Neural cell (in vitro differentiated cells): ENCODE measurements at regions not wholly inside any gene's neighbourhood (a gene's known extent, or its start where the extent isn't known, plus 50 kb on each side); places are given as distances from the start of the nearest gene placed in this dataset.

Source experiments
- EP300 ChIP-seq: fragments of 450-650 bp; conservative IDR thresholded peaks from 2 replicates; pipeline ENCODE4 v1.6.1; 2014; ENCODE audit warnings: antibody characterized with exemption, mild to moderate bottlenecking, moderate library complexity; ENCODE audit not compliant: poor library complexity, severe bottlenecking
- EZH2 ChIP-seq: fragments of 200-600, 300-800 bp; shearing (Covaris generic), sonication (generic); IDR thresholded peaks from 2 replicates; pipeline ENCODE4 v1.6.1; 2014; ENCODE audit warnings: antibody characterized with exemption, low read length, borderline replicate concordance, mild to moderate bottlenecking; ENCODE audit not compliant: insufficient read depth, poor library complexity, severe bottlenecking
- RAD21 ChIP-seq: fragments of 450-650 bp; conservative IDR thresholded peaks from 2 replicates; pipeline ENCODE4 v1.6.1; 2014; ENCODE audit warnings: antibody characterized with exemption, mild to moderate bottlenecking, moderate library complexity
- TAF1 ChIP-seq: IDR thresholded peaks from 2 replicates; pipeline ENCODE4 v1.6.1; 2012; ENCODE audit warnings: low read depth

DNA sequence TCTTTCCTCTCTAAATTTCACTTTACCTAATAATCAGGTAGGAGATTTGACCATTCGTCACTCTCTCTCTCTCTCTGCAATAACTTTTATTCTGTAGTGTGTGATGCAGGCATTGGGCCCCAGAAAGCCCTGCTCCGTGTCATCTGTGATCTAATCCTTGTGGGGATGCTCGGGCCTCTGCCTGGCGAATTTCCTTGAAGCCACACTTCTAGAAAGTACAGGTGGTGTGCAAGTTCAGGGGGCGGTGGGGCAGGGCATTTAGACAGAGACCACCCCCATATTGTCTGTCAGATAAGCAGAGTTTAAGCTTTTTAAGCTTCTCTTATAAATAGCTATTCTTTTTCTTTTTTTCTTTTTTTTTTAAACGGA is 53.4 kb upstream of the GPR12 start:
- TF ChIP-seq EP300: no peak
- no peak for TF ChIP-seq EZH2
- no peak for TF ChIP-seq TAF1
- no peak for TF ChIP-seq RAD21
